GM21737 (cell line): ENCODE measurements at regions not wholly inside any gene's neighbourhood (a gene's known extent, or its start where the extent isn't known, plus 50 kb on each side); places are given as distances from the start of the nearest gene placed in this dataset.
"Not testable (repeated sequence)": the region's sequence is repeated elsewhere in the genome, so short reads cannot be mapped to it uniquely, and the experiment has no call there.

ENCODE experiments used
- ATAC-seq: cut with Tn5 transposase; IDR thresholded peaks from one replicate; pipeline ENCODE4 v1.9.1; 2021; ENCODE audit warnings: mild to moderate bottlenecking, moderate library complexity; ENCODE audit not compliant: unreplicated experiment

DNA sequence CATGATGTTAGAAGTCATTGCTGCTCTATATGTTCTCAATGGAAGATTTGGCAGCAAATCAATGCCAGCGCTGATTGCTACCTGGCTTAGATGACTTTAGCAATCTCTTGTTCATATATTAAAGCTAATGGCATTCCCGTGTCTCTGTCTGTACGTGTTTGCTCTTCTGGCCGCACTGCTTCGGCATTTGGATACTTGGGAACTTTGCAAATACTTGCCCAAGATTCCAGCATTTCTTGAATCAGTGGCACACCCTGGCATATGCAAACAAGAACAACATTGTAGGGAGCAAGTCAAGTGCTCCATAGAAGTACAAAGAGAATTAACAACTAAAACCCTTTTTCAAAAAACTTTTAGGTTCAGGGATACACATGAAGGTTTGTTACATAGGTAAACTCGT, 128.9 kb upstream of the TMEM164 start:
- ATAC-seq, result no peak

- no peak for ATAC-seq
Observed at GRCh38 chrX:109874548-109874947, 128.4 kb upstream of the TMEM164 start.

DNA sequence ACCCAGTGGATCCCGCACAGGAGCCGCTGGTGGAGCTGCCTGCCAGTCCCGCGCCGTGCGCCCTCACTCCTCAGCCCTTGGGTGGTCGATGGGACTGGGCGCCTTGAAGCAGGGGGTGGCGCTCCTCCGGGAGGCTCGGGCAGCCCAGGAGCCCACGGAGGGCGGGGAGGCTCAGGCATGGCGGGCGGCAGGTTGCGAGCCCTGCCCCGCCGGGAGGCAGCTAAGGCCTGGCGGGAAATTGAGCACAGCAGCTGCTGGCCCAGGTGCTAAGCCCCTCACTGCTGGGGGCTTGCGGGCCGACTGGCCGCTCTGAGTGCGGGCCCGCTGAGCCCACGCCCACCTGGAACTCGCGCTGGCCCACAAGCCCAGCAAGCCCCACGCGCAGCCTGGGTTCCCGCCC, 127.1 kb upstream of the TMEM164 start:
- no peak for ATAC-seq

- ATAC-seq, result no peak
Observed at GRCh38 chrX:109878236-109878635, 124.7 kb upstream of the TMEM164 start.

DNA sequence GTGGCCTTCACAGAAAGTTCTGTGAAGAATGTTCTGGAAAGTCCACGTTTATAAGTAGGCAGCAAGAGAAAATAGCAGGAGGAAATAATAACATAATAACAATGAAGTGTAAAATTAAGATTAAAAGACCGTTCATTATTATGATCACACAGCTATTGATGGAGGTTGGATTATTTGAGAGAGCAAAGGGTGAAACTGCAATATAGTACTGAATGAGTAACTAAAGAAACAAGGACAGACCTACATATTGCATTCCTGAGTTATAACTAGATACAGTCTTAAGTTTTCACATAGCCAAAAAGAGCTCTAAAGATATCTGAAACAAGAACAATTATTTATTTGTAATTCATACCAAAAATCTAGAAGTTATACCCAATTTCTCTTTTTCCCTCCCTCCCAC, 122.9 kb upstream of the TMEM164 start:
- no peak for ATAC-seq

GRCh38 chrX:109880629-109881028, 122.3 kb upstream of the TMEM164 start:
- ATAC-seq, result peak; percentile 92

- no peak for ATAC-seq
Observed at GRCh38 chrX:109886122-109886761, 116.7 kb upstream of the TMEM164 start.

- no peak for ATAC-seq
Observed at GRCh38 chrX:109889289-109890006, 113.5 kb upstream of the TMEM164 start.

DNA sequence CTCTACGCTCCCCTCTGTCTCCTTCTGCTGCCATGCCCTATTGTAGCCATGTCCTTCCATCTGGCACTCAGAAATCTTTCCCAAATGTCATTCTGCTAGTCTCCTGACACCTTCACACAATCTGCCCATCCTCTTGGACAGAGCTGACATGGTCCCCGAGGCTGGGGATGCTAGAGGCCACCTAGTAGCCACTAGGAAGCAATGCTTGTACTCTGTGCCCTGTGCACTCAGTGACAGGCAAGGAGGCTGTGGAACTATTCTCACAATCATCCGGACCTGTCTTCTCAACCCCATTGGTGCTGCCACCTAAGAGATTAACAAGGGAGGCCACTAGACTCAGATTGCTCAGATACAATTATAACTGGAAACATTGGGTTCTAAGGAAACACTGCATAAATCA, 112.6 kb upstream of the TMEM164 start:
- ATAC-seq, result no peak

DNA sequence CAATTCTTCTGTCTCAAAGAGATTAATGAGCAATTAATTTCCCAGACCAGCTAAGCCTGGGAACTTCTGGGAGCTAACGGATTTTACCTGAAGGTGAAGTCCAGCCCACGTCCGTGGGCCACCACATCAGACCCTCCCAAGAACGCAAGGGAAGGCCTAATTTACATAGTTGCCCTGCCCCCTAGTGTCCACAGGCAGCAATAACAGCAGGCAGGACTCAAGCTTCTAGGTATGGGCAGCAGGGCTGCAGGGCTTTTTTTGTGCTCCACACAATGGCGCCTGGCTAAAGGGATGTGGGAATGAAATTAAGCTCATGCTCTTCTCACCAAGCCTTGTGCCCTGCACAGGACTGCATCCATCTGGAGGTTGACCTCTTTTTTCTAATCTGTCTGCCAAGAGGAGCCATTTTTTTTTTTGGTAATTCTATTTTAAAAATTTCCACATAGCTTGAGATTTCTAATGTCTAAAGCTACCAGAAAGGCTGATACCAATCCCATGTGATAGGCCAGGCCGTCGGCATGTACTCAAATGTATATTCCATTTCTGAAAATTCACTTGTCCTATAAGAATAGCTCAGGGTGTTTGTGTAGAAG, 111.9 kb upstream of the TMEM164 start:
- ATAC-seq, result no peak

DNA sequence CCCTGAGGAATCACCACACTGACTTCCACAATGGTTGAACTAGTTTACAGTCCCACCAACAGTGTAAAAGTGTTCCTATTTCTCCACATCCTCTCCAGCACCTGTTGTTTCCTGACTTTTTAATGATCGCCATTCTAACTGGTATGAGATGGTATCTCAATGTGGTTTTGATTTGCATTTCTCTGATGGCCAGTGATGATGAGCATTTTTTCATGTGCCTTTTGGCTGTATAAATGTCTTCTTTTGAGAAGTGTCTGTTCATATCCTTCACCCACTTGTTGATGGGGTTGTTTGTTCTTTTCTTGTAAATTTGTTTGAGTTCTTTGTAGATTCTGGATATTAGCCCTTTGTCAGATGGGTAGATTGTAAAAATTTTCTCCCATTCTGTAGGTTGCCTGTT, 106.9 kb upstream of the TMEM164 start:
- ATAC-seq, result not testable (repeated sequence)

DNA sequence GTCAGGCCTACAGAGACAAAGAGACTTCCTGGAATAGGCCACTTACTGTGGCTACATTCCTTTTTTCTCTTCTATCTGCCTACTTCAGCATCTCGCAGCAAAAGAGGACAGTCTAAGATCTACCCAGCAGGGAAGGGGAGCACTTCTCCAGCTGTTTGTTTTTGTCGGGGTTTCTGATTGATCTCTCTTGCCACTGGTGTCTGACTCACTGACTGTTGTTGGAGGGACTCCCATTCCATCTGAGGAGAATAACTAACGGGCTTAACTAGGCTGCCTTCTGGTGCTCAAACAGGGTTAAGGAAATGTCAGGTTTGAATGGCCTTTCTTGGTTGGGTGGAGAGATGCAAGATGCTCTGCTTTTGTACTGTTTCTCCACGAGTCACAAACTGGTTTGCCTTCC, 100.2 kb upstream of the TMEM164 start:
- no peak for ATAC-seq

GRCh38 chrX:109911046-109911445, 91.9 kb upstream of the TMEM164 start:
- ATAC-seq, result no peak

DNA sequence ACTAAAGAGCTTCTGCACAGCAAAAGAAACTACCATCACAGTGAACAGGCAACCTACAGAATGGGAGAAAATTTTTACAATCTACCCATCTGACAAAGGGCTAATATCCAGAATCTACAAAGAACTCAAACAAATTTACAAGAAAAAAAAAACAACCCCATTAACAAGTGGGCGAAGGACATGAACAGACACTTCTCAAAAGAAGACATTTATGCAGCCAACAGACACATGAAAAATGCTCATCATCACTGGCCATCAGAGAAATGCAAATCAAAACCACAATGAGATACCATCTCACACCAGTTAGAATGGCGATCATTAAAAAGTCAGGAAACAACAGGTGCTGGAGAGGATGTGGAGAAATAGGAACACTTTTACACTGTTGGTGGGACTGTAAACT, 89.9 kb upstream of the TMEM164 start:
- ATAC-seq, result not testable (repeated sequence)

GRCh38 chrX:109914114-109914849, 88.6 kb upstream of the TMEM164 start:
- ATAC-seq, result no peak

GRCh38 chrX:109918753-109919152, 84.2 kb upstream of the TMEM164 start:
- ATAC-seq, result no peak

DNA sequence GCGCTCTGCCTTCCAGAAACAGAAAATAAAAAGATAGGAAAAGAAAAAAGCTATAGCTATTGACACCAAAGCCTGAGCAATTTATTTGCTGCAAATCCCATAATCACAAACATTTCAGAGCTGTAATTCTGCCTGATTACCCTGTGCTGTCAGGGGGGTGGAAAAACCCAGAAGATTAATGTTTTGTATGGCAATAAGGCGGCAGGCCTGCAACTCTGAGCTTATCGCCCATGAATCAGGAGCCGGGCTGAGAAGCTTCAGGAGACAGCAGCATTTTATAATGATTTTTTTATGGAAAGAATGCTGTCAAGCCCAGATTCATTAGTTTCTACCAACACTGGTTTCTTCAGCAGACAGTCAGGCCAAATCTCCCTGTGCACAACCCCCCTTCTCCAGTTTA, 82.6 kb upstream of the TMEM164 start:
- ATAC-seq, result no peak

DNA sequence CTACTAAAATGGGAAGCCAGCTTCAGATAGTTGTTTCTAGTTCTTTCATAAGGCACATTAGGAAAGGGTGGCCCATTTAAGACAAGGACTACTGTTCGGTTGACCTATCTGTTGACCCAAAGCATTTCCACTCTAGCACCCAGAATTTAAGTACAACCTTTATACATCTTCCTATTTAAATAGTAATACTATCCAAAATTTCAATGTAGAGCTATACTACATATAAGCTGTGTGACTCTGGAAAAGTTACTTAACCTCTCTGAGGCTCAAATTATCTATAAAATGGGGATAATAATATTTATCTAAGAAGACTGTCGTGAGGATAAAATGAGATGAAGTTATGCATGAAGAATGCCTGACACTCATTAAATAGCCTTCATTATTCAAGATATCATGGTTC, 82.0 kb upstream of the TMEM164 start:
- ATAC-seq, result no peak

DNA sequence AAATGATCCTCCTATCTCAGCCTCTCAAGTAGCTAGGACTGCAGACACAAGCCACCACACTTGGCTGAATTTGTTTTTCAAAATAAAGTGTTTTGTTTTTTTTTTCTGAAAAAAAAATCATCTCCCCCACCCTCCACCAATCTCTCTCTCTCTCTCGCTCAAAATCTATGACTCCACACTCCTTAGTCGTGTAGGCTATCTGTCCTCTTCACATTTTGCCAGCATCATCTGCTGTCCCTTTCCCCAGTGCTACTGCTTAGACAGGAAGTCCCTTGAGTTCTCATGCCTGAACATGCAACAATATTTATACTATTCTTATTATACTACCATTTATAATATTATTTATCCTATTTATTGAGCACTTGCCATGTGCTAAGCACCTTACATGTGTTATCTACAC, 80.7 kb upstream of the TMEM164 start:
- ATAC-seq, result no peak

- not testable (repeated sequence) for ATAC-seq
Observed at GRCh38 chrX:109925003-109925402, 77.9 kb upstream of the TMEM164 start.

GRCh38 chrX:109925656-109926055, 77.3 kb upstream of the TMEM164 start:
- ATAC-seq, result no peak

- no peak for ATAC-seq
Observed at GRCh38 chrX:109926118-109926517, 76.8 kb upstream of the TMEM164 start.
